Hepatocyte (in vitro differentiated cells): ENCODE measurements at regions not wholly inside any gene's neighbourhood (a gene's known extent, or its start where the extent isn't known, plus 50 kb on each side); places are given as distances from the start of the nearest gene placed in this dataset.

ENCODE experiments used
- DNase-seq: peaks from one replicate; pipeline ENCODE4 v3.0.0-alpha.2; 2016; ENCODE audit warnings: low spot score
- H2AFZ ChIP-seq: fragments of 200-600 bp; sonication (generic); 2 replicates; pipeline ENCODE4 v1.6.0; 2016; ENCODE audit warnings: antibody characterized with exemption, mild to moderate bottlenecking
- H3K27ac ChIP-seq: fragments of 200-600 bp; sonication (generic); 2 replicates; pipeline ENCODE4 v1.5.1; 2016; ENCODE audit warnings: mild to moderate bottlenecking
- H3K27me3 ChIP-seq: fragments of 200-600 bp; sonication (generic); 2 replicates; pipeline ENCODE4 v1.6.1; 2016
- H3K36me3 ChIP-seq: fragments of 200-600 bp; sonication (generic); replicated peaks from 2 replicates; pipeline ENCODE4 v1.5.1; 2016; ENCODE audit warnings: low read depth; ENCODE audit not compliant: insufficient read depth
- H3K4me1 ChIP-seq: fragments of 200-600 bp; sonication (generic); 2 replicates; pipeline ENCODE4 v1.5.1; 2016; ENCODE audit warnings: mild to moderate bottlenecking, moderate library complexity; ENCODE audit not compliant: insufficient read depth
- H3K4me2 ChIP-seq: fragments of 200-600 bp; sonication (generic); 2 replicates; pipeline ENCODE4 v1.6.0; 2016
- H3K4me3 ChIP-seq: fragments of 200-600 bp; sonication (generic); 2 replicates; pipeline ENCODE4 v1.5.1; 2016; ENCODE audit warnings: mild to moderate bottlenecking
- H3K79me2 ChIP-seq: fragments of 200-600 bp; sonication (generic); 2 replicates; pipeline ENCODE4 v1.6.0; 2017; ENCODE audit warnings: mild to moderate bottlenecking
- H3K9me2 ChIP-seq: fragments of 200-600 bp; sonication (generic); replicated peaks from 2 replicates; pipeline ENCODE4 v1.6.0; 2017; ENCODE audit warnings: mild to moderate bottlenecking; ENCODE audit not compliant: insufficient read depth
- H3K9me3 ChIP-seq: fragments of 200-600 bp; sonication (generic); 2 replicates; pipeline ENCODE4 v1.5.1; 2016; ENCODE audit warnings: low read depth, mild to moderate bottlenecking
- H4K20me1 ChIP-seq: fragments of 200-600 bp; sonication (generic); 2 replicates; pipeline ENCODE4 v1.6.0; 2016; ENCODE audit warnings: mild to moderate bottlenecking; ENCODE audit not compliant: insufficient read depth, poor library complexity, severe bottlenecking
- CTCF ChIP-seq: fragments of 200-600 bp; sonication (generic); IDR thresholded peaks from 2 replicates; pipeline ENCODE4 v1.5.1; 2016; ENCODE audit warnings: antibody characterized with exemption, mild to moderate bottlenecking; ENCODE audit not compliant: poor library complexity
- EZH2 ChIP-seq: fragments of 200-600 bp; sonication (generic); IDR thresholded peaks from 2 replicates; pipeline ENCODE4 v1.6.1; 2016; ENCODE audit warnings: antibody characterized with exemption, mild to moderate bottlenecking, borderline replicate concordance
- EZH2phosphoT487 ChIP-seq: fragments of 200-600 bp; sonication (generic); IDR thresholded peaks from one replicate; pipeline ENCODE4 v1.6.1; 2018; ENCODE audit warnings: antibody characterized with exemption, mild to moderate bottlenecking, low read depth, moderate library complexity; ENCODE audit not compliant: unreplicated experiment, severe bottlenecking
- WGBS: methylation state at CpG from one replicate; pipeline ENCODE4 v1.1.6; 2016; ENCODE audit warnings: low lambda C conversion rate; ENCODE audit errors: missing lambda C conversion rate; 5-methylcytosine and 5-hydroxymethylcytosine counted together

GRCh38 chrX:39618178-39618577 is 479.6 kb downstream of the BCOR start:
- TF ChIP-seq EZH2 (no peak), EZH2phosphoT487 (no peak), CTCF (no peak)

GRCh38 chrX:39619182-39620009 is 478.4 kb downstream of the BCOR start:
- Histone ChIP-seq H4K20me1 (no peaks in the 10 kb centered on the region), H3K9me3 (no peaks in the 10 kb centered on the region), H3K9me2 (no peaks in the 10 kb centered on the region), H3K36me3 (no peaks in the 10 kb centered on the region), H2AFZ (no peak overlapping the region), H3K4me3 (no peak overlapping the region), H3K27me3 (no peaks in the 10 kb centered on the region), H3K4me1 (peaks cover 3% of the 10 kb centered on the region), H3K4me2 (no peak overlapping the region), H3K27ac (no peak overlapping the region), H3K79me2 (no peaks in the 10 kb centered on the region)
- peak; percentile 16 for DNase-seq
- 58% methylated on average over 7 of the region's 7 CpGs for WGBS
- TF ChIP-seq EZH2phosphoT487 (no peak), CTCF (no peak), EZH2 (no peak)

More at GRCh38 chrX:39618178-39618577, 479.6 kb downstream of the BCOR start:
- 81% methylated on average over 1 of the region's 1 CpG for WGBS
- H3K27me3 ChIP-seq = no peaks in the 10 kb centered on the region
- no peaks in the 10 kb centered on the region for H4K20me1 ChIP-seq
- no peaks in the 10 kb centered on the region for H3K9me2 ChIP-seq
- peaks cover 13% of the 10 kb centered on the region for H3K4me1 ChIP-seq
- no peak overlapping the region for H2AFZ ChIP-seq
- no peak overlapping the region for H3K27ac ChIP-seq
- no peaks in the 10 kb centered on the region for H3K36me3 ChIP-seq
- no peak overlapping the region for H3K4me3 ChIP-seq
- no peaks in the 10 kb centered on the region for H3K79me2 ChIP-seq
- no peaks in the 10 kb centered on the region for H3K9me3 ChIP-seq
- no peak overlapping the region for H3K4me2 ChIP-seq
- DNase-seq = no peak

- Histone ChIP-seq H2AFZ (no peak overlapping the region), H3K4me1 (no peaks in the 10 kb centered on the region), H3K27me3 (no peaks in the 10 kb centered on the region), H3K9me2 (no peaks in the 10 kb centered on the region), H4K20me1 (no peaks in the 10 kb centered on the region), H3K79me2 (no peaks in the 10 kb centered on the region), H3K4me3 (no peak overlapping the region), H3K36me3 (no peaks in the 10 kb centered on the region), H3K4me2 (no peak overlapping the region), H3K27ac (no peak overlapping the region), H3K9me3 (no peaks in the 10 kb centered on the region)
- DNase-seq = no peak
- TF ChIP-seq EZH2phosphoT487 = no peak
- no peak for TF ChIP-seq EZH2
- no peak for TF ChIP-seq CTCF
- WGBS = 67% methylated on average over 4 of the region's 4 CpGs
These were observed 473.6 kb downstream of the BCOR start for GRCh38 chrX:39624166-39624565.
